PC-3 (cell line): ENCODE measurements at regions not wholly inside any gene's neighbourhood (a gene's known extent, or its start where the extent isn't known, plus 50 kb on each side); places are given as distances from the start of the nearest gene placed in this dataset.
"Not testable (repeated sequence)": the region's sequence is repeated elsewhere in the genome, so short reads cannot be mapped to it uniquely, and the experiment has no call there.

ENCODE experiments used
- CTCF ChIP-seq: fragments of 300-600 bp; sonication (generic); conservative IDR thresholded peaks from 2 replicates; pipeline ENCODE4 v1.5.1; 2017; ENCODE audit warnings: antibody characterized with exemption, low read depth, mild to moderate bottlenecking, low read length
- EZH2 ChIP-seq: fragments of 300-600 bp; sonication (generic); IDR thresholded peaks from one replicate; pipeline ENCODE4 v1.6.1; 2017; ENCODE audit warnings: antibody characterized with exemption, mild to moderate bottlenecking, low read length; ENCODE audit not compliant: unreplicated experiment
- EZH2phosphoT487 ChIP-seq: fragments of 300-600 bp; sonication (generic); IDR thresholded peaks from 2 replicates; pipeline ENCODE4 v1.6.1; 2018; ENCODE audit warnings: mild to moderate bottlenecking, antibody characterized with exemption, low read length, borderline replicate concordance

- TF ChIP-seq CTCF, EZH2, EZH2phosphoT487: not testable (repeated sequence)
These were observed 845.1 kb downstream of the CDH18 start for GRCh38 chr5:19142713-19143414.
